ENCODE measurements at regions not wholly inside any gene's neighbourhood (a gene's known extent, or its start where the extent isn't known, plus 50 kb on each side); places are given as distances from the start of the nearest gene placed in this dataset.
"Not testable (repeated sequence)": the region's sequence is repeated elsewhere in the genome, so short reads cannot be mapped to it uniquely, and the experiment has no call there.

GRCh38 chr11:115618428-115618827, 114.2 kb upstream of the CADM1 start:
- no peak overlapping the region for H3K27ac ChIP-seq (ENCODE audit: low read depth, low read length)
- H3K36me3 ChIP-seq (ENCODE audit: control insufficient read depth in 5 of 5, insufficient read depth in 5 of 5, low read length in 5 of 5): no peaks in the 10 kb centered on the region
- H3K9ac ChIP-seq (ENCODE audit: low read length in 5 of 5): no peak overlapping the region
- no peak overlapping the region for H3K4me3 ChIP-seq (ENCODE audit: low read depth in 1 of 5, low read length in 5 of 5)
- H3K27me3 ChIP-seq (ENCODE audit: control insufficient read depth in 5 of 5, insufficient read depth in 4 of 5, low read length in 5 of 5): peaks cover 0 to 5% (median 0%) of the 10 kb centered on the region in 5 donors
- H3K9me3 ChIP-seq (ENCODE audit: control insufficient read depth in 5 of 5, low read length in 5 of 5): no peaks in the 10 kb centered on the region
- H3K4me1 ChIP-seq (ENCODE audit: control insufficient read depth in 5 of 5, insufficient read depth in 5 of 5, low read length in 5 of 5): peaks cover 2 to 28% (median 23%) of the 10 kb centered on the region in 5 donors

DNA sequence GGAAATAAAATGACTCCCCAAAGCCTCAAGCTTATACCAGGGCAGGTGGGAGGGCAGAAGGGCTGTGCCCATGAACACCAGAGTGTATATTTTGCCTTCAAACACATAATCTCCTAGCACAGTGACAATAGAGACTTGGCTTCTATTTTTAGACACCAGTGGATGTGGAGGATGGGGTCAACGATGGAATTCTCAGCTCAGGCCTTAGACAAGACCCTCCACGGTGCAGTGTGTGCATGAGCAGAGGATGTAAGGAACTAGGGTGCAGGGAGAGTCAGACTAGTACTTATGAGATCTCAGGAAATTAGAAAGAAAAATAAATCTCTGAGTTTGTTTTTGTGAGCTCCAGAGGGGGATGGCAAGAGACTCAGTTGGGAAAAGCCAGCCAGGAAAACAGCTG, 113.6 kb upstream of the CADM1 start:
- Histone ChIP-seq H3K4me3 (ENCODE audit: low read depth in 1 of 5, low read length in 5 of 5) (no peak overlapping the region), H3K4me1 (ENCODE audit: control insufficient read depth in 5 of 5, insufficient read depth in 5 of 5, low read length in 5 of 5) (peaks cover 0 to 22% (median 17%) of the 10 kb centered on the region in 5 donors), H3K36me3 (ENCODE audit: control insufficient read depth in 5 of 5, insufficient read depth in 5 of 5, low read length in 5 of 5) (no peaks in the 10 kb centered on the region), H3K27me3 (ENCODE audit: control insufficient read depth in 5 of 5, insufficient read depth in 4 of 5, low read length in 5 of 5) (peaks cover 0 to 5% (median 0%) of the 10 kb centered on the region in 5 donors), H3K27ac (ENCODE audit: low read depth, low read length) (no peak overlapping the region), H3K9me3 (ENCODE audit: control insufficient read depth in 5 of 5, low read length in 5 of 5) (no peaks in the 10 kb centered on the region), H3K9ac (ENCODE audit: low read length in 5 of 5) (no peak overlapping the region)

DNA sequence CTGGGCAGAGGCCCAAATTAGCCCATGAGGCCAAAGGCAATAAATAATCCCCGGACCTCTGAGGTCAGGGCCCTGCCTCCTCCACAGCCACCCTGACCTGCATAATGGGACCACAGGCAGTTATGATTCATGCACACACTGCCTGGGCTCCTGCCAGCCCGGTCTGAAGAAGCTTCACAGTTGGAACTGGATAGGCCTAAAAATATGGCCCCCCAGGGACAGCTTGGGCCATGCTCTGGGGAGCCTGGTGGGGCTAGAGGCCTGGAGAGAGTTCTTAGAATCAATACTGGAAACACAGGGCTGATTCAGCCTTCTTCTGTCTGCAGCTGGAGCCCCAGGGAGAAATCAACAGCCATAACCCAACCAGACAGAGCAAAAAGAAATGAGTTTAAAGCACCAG, 112.8 kb upstream of the CADM1 start:
- Histone ChIP-seq H3K9me3 (ENCODE audit: control insufficient read depth in 5 of 5, low read length in 5 of 5) (no peaks in the 10 kb centered on the region), H3K9ac (ENCODE audit: low read length in 5 of 5) (no peak overlapping the region), H3K27me3 (ENCODE audit: control insufficient read depth in 5 of 5, insufficient read depth in 4 of 5, low read length in 5 of 5) (peaks cover 0 to 5% (median 0%) of the 10 kb centered on the region in 5 donors), H3K27ac (ENCODE audit: low read depth, low read length) (no peak overlapping the region), H3K4me3 (ENCODE audit: low read depth in 1 of 5, low read length in 5 of 5) (no peak overlapping the region), H3K36me3 (ENCODE audit: control insufficient read depth in 5 of 5, insufficient read depth in 5 of 5, low read length in 5 of 5) (no peaks in the 10 kb centered on the region), H3K4me1 (ENCODE audit: control insufficient read depth in 5 of 5, insufficient read depth in 5 of 5, low read length in 5 of 5) (peaks cover 0 to 14% (median 9%) of the 10 kb centered on the region in 5 donors)

DNA sequence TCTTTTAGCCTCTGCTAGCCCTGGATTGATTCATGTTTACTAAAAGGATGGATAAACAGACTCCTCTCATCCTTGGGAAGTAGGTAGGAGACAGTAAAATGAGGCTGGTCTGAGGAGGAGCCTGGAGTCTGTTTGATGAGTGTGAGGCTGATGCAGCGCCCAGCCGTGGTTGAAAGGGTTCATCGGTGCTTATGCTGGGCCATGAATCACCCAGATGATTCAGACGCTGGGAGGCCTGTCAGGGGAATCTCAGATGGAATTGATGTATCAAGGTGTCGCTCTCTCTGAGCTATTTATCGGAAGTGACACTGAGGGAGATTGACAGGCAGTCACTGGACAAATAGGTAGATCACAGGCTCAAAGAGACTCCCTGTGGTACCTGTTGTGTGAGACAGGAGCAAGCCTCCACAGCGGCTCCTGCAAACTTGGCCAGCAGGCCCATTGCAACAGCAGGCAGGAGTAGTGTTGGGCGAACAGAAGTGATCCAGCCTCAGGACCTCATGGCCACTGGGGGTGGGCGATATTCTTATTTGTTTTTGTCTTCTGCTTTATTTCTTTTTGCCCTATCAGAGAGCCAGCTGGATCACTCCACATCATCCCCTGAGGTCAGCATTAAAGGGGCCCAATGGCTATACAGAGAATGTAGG, 109.9 kb upstream of the CADM1 start:
- Histone ChIP-seq H3K4me3 (ENCODE audit: low read depth in 1 of 5, low read length in 5 of 5) (no peak overlapping the region), H3K4me1 (ENCODE audit: control insufficient read depth in 5 of 5, insufficient read depth in 5 of 5, low read length in 5 of 5) (peaks cover 0 to 14% (median 8%) of the 10 kb centered on the region in 5 donors), H3K9me3 (ENCODE audit: control insufficient read depth in 5 of 5, low read length in 5 of 5) (no peaks in the 10 kb centered on the region), H3K27ac (ENCODE audit: low read depth, low read length) (no peak overlapping the region), H3K27me3 (ENCODE audit: control insufficient read depth in 5 of 5, insufficient read depth in 4 of 5, low read length in 5 of 5) (peaks cover 0 to 2% (median 0%) of the 10 kb centered on the region in 5 donors), H3K9ac (ENCODE audit: low read length in 5 of 5) (no peak overlapping the region), H3K36me3 (ENCODE audit: control insufficient read depth in 5 of 5, insufficient read depth in 5 of 5, low read length in 5 of 5) (no peaks in the 10 kb centered on the region)

DNA sequence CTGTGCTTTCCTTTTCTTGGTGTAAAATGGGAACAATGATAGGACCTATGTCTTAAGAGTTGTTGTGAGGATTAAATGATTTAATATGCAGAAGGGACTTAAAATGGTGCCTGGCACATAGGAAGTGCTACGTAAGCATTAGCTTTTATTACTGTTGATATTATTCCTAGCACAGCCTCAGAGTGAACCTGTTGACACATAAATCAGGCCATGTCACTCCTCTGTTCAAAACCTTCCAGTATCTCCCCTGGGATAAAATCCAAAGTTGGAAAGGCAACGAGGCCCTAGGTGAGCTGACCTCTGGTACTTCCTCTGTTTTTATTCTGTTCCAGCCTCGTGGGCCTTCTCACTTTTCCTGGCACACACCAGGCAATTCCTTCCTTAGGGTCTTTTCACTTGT, 108.8 kb upstream of the CADM1 start:
- H3K4me1 ChIP-seq (ENCODE audit: control insufficient read depth in 5 of 5, insufficient read depth in 5 of 5, low read length in 5 of 5): peaks cover 0 to 17% (median 9%) of the 10 kb centered on the region in 5 donors
- H3K27ac ChIP-seq (ENCODE audit: low read depth, low read length): no peak overlapping the region
- H3K9ac ChIP-seq (ENCODE audit: low read length in 5 of 5): no peak overlapping the region
- H3K9me3 ChIP-seq (ENCODE audit: control insufficient read depth in 5 of 5, low read length in 5 of 5): no peaks in the 10 kb centered on the region
- H3K4me3 ChIP-seq (ENCODE audit: low read depth in 1 of 5, low read length in 5 of 5): no peak overlapping the region
- peaks cover 0 to 2% (median 0%) of the 10 kb centered on the region in 5 donors for H3K27me3 ChIP-seq (ENCODE audit: control insufficient read depth in 5 of 5, insufficient read depth in 4 of 5, low read length in 5 of 5)
- no peaks in the 10 kb centered on the region for H3K36me3 ChIP-seq (ENCODE audit: control insufficient read depth in 5 of 5, insufficient read depth in 5 of 5, low read length in 5 of 5)

- Histone ChIP-seq H3K4me3 (ENCODE audit: low read depth in 1 of 5, low read length in 5 of 5) (no peak overlapping the region), H3K27ac (ENCODE audit: low read depth, low read length) (no peak overlapping the region), H3K27me3 (ENCODE audit: control insufficient read depth in 5 of 5, insufficient read depth in 4 of 5, low read length in 5 of 5) (peaks cover 0 to 2% (median 0%) of the 10 kb centered on the region in 5 donors), H3K9me3 (ENCODE audit: control insufficient read depth in 5 of 5, low read length in 5 of 5) (no peaks in the 10 kb centered on the region), H3K36me3 (ENCODE audit: control insufficient read depth in 5 of 5, insufficient read depth in 5 of 5, low read length in 5 of 5) (no peaks in the 10 kb centered on the region), H3K9ac (ENCODE audit: low read length in 5 of 5) (no peak overlapping the region), H3K4me1 (ENCODE audit: control insufficient read depth in 5 of 5, insufficient read depth in 5 of 5, low read length in 5 of 5) (peaks cover 5 to 17% (median 14%) of the 10 kb centered on the region in 5 donors)
Measured at GRCh38 chr11:115612046-115612730, 108.0 kb upstream of the CADM1 start.

DNA sequence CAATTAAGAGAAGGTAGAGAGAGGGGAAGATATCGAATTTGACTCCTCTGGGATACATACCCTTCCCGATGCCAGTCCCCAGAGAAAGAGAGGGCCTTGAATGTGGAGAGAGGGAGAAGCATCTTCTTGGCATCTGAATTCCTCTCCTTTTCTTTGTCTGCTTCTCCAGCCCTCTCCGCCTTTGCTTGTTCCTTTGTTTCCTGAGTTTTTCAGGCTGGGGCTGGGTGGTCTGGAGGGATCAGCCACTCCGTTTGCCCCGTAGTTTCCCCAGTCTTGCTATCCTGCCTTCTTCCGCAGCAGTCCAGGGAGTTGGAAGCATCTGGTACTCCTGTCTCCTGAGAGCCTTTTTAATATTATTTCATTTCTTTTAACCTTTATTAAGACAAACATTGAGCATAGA, 107.1 kb upstream of the CADM1 start:
- Histone ChIP-seq H3K36me3 (ENCODE audit: control insufficient read depth in 5 of 5, insufficient read depth in 5 of 5, low read length in 5 of 5) (no peaks in the 10 kb centered on the region), H3K27me3 (ENCODE audit: control insufficient read depth in 5 of 5, insufficient read depth in 4 of 5, low read length in 5 of 5) (peaks cover 0 to 2% (median 0%) of the 10 kb centered on the region in 5 donors), H3K4me3 (ENCODE audit: low read depth in 1 of 5, low read length in 5 of 5) (no peak overlapping the region), H3K9ac (ENCODE audit: low read length in 5 of 5) (no peak overlapping the region), H3K27ac (ENCODE audit: low read depth, low read length) (no peak overlapping the region), H3K4me1 (ENCODE audit: control insufficient read depth in 5 of 5, insufficient read depth in 5 of 5, low read length in 5 of 5) (peaks cover 5 to 20% (median 14%) of the 10 kb centered on the region in 5 donors), H3K9me3 (ENCODE audit: control insufficient read depth in 5 of 5, low read length in 5 of 5) (no peaks in the 10 kb centered on the region)

DNA sequence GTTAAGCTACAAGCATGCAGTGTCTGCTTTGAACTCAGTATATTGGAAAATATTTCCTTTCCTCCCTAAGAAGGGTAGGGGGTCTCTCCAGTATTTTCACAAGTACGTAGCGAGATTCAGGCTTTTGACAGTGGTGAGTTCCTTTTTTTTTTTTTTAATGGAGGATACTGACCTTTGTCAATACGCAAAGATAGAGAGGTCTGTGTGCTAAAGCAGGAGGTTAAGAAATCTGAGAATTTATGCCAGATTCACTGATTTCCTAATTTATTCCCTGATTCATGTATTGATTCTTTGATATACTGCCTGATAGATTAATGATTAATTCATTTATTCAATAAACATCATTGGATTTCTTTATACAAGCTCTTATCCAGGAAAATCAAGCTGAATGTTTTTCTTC, 106.7 kb upstream of the CADM1 start:
- no peaks in the 10 kb centered on the region for H3K36me3 ChIP-seq (ENCODE audit: control insufficient read depth in 5 of 5, insufficient read depth in 5 of 5, low read length in 5 of 5)
- H3K27ac ChIP-seq (ENCODE audit: low read depth, low read length): no peak overlapping the region
- peaks cover 0 to 2% (median 0%) of the 10 kb centered on the region in 5 donors for H3K27me3 ChIP-seq (ENCODE audit: control insufficient read depth in 5 of 5, insufficient read depth in 4 of 5, low read length in 5 of 5)
- no peak overlapping the region for H3K9ac ChIP-seq (ENCODE audit: low read length in 5 of 5)
- H3K4me3 ChIP-seq (ENCODE audit: low read depth in 1 of 5, low read length in 5 of 5): no peak overlapping the region
- no peaks in the 10 kb centered on the region for H3K9me3 ChIP-seq (ENCODE audit: control insufficient read depth in 5 of 5, low read length in 5 of 5)
- H3K4me1 ChIP-seq (ENCODE audit: control insufficient read depth in 5 of 5, insufficient read depth in 5 of 5, low read length in 5 of 5): peaks cover 5 to 22% (median 14%) of the 10 kb centered on the region in 5 donors

DNA sequence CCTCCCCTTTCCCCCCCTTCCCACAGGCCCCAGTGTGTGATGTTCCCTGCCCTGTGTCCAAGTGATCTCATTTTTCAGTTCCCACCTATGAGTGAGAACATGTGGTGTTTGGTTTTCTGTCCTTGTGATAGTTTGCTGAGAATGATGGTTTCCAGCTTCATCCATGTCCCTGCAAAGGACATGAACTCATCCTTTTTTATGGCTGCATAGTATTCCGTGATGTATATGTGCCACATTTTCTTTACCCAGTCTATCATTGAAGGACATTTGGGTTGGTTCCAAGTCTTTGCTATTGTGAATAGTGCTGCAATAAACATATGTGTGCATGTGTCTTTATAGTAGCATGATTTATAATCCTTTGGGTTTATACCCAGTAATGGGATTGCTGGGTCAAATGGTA, 106.0 kb upstream of the CADM1 start:
- H3K27me3 ChIP-seq (ENCODE audit: control insufficient read depth in 5 of 5, insufficient read depth in 4 of 5, low read length in 5 of 5); H3K9ac ChIP-seq (ENCODE audit: low read length in 5 of 5); H3K9me3 ChIP-seq (ENCODE audit: control insufficient read depth in 5 of 5, low read length in 5 of 5); H3K36me3 ChIP-seq (ENCODE audit: control insufficient read depth in 5 of 5, insufficient read depth in 5 of 5, low read length in 5 of 5); H3K27ac ChIP-seq (ENCODE audit: low read depth, low read length); H3K4me3 ChIP-seq (ENCODE audit: low read depth in 1 of 5, low read length in 5 of 5): not testable (repeated sequence)
- peaks cover 5 to 22% (median 14%) of the 10 kb centered on the region in 5 donors for H3K4me1 ChIP-seq (ENCODE audit: control insufficient read depth in 5 of 5, insufficient read depth in 5 of 5, low read length in 5 of 5)

GRCh38 chr11:115608976-115609375, 104.8 kb upstream of the CADM1 start:
- Histone ChIP-seq H3K4me1 (ENCODE audit: control insufficient read depth in 5 of 5, insufficient read depth in 5 of 5, low read length in 5 of 5) (peaks cover 5 to 22% (median 14%) of the 10 kb centered on the region in 5 donors), H3K27me3 (ENCODE audit: control insufficient read depth in 5 of 5, insufficient read depth in 4 of 5, low read length in 5 of 5) (peaks cover 0 to 2% (median 0%) of the 10 kb centered on the region in 5 donors), H3K27ac (ENCODE audit: low read depth, low read length) (no peak overlapping the region), H3K9ac (ENCODE audit: low read length in 5 of 5) (no peak overlapping the region), H3K9me3 (ENCODE audit: control insufficient read depth in 5 of 5, low read length in 5 of 5) (no peaks in the 10 kb centered on the region), H3K4me3 (ENCODE audit: low read depth in 1 of 5, low read length in 5 of 5) (no peak overlapping the region), H3K36me3 (ENCODE audit: control insufficient read depth in 5 of 5, insufficient read depth in 5 of 5, low read length in 5 of 5) (no peaks in the 10 kb centered on the region)
